IMR-90 (cell line): ENCODE measurements at regions not wholly inside any gene's neighbourhood (a gene's known extent, or its start where the extent isn't known, plus 50 kb on each side); places are given as distances from the start of the nearest gene placed in this dataset.

Experiments used
- ATAC-seq: fragments of 200-7000 bp; cut with Tn5 transposase; 2 replicates; pipeline ENCODE4 v1.9.1; 2020; ENCODE audit warnings: low read depth, mild to moderate bottlenecking, moderate library complexity
- BruUV-seq: library from RNA; stranded (reverse); fragments of 400-500 nt; replicated peaks from 2 replicates; lab custom pipeline; 2021; lab: Mats Ljungman, UMichigan
- CTCF ChIA-PET: fragments of 300-600 bp; formaldehyde crosslinking; extraction: SDS; loops from one replicate; lab custom pipeline; 2021; ENCODE audit warnings: antibody characterized with exemption; lab: Yijun Ruan, JAX
- POLR2A ChIA-PET: fragments of 300-600 bp; sonication (Branson Sonifier 250); formaldehyde crosslinking; loops from one replicate; lab custom pipeline; 2022; ENCODE audit warnings: antibody characterized with exemption; ENCODE audit not compliant: unreplicated experiment; lab: Charles Lee
- DNase-seq: peaks from one replicate; pipeline ENCODE4 v3.0.0; 2013
- H2AFZ ChIP-seq: replicated peaks from 2 replicates; pipeline ENCODE3; 2013; ENCODE audit warnings: low read length, mild to moderate bottlenecking; ENCODE audit not compliant: poor library complexity
- H2AK5ac ChIP-seq: 2 replicates; pipeline ENCODE4 v1.6.1; 2013; ENCODE audit warnings: low read depth, low read length, inconsistent platforms
- H2AK9ac ChIP-seq: replicated peaks from 2 replicates; pipeline ENCODE3; 2013; ENCODE audit warnings: mild to moderate bottlenecking, low read depth, low read length, moderate library complexity; ENCODE audit not compliant: poor library complexity
- H2BK120ac ChIP-seq: 2 replicates; pipeline ENCODE4 v1.6.1; 2013; ENCODE audit warnings: low read depth, low read length, inconsistent platforms
- H2BK15ac ChIP-seq: 3 replicates; pipeline ENCODE4 v1.6.1; 2013; ENCODE audit warnings: low read depth, low read length, inconsistent platforms
- H2BK20ac ChIP-seq: 2 replicates; pipeline ENCODE4 v1.6.1; 2013; ENCODE audit warnings: low read depth, mild to moderate bottlenecking, inconsistent platforms, low read length, moderate library complexity
- H2BK5ac ChIP-seq: 2 replicates; pipeline ENCODE4 v1.6.1; 2013; ENCODE audit warnings: mild to moderate bottlenecking, low read depth, low read length, inconsistent platforms; ENCODE audit not compliant: poor library complexity, severe bottlenecking
- H3K14ac ChIP-seq: replicated peaks from 2 replicates; pipeline ENCODE4 v1.6.1; 2013; ENCODE audit warnings: low read depth, low read length, inconsistent platforms
- H3K18ac ChIP-seq: 2 replicates; pipeline ENCODE4 v1.6.1; 2013; ENCODE audit warnings: low read depth, low read length, control low read depth
- H3K23ac ChIP-seq: 2 replicates; pipeline ENCODE4 v1.6.1; 2013; ENCODE audit warnings: low read depth, low read length, inconsistent platforms
- H3K27ac ChIP-seq: 2 replicates; pipeline ENCODE4 v1.5.1; 2013; ENCODE audit warnings: mild to moderate bottlenecking, control low read depth, low read length; ENCODE audit not compliant: insufficient read depth
- H3K27me3 ChIP-seq: 2 replicates; pipeline ENCODE4 v1.6.1; 2013; ENCODE audit warnings: low read length; ENCODE audit not compliant: control insufficient read depth, insufficient read depth
- H3K36me3 ChIP-seq: 2 replicates; pipeline ENCODE4 v1.6.1; 2013; ENCODE audit warnings: low read length, mixed read lengths; ENCODE audit not compliant: control insufficient read depth, insufficient read depth
- H3K4ac ChIP-seq: 2 replicates; pipeline ENCODE4 v1.6.1; 2013; ENCODE audit warnings: low read depth, low read length, inconsistent platforms
- H3K4me1 ChIP-seq: 2 replicates; pipeline ENCODE4 v1.6.1; 2013; ENCODE audit warnings: low read length, mixed read lengths; ENCODE audit not compliant: control insufficient read depth, insufficient read depth
- H3K4me2 ChIP-seq: 2 replicates; pipeline ENCODE4 v1.6.1; 2013; ENCODE audit warnings: low read depth, mild to moderate bottlenecking, control low read depth, low read length, moderate library complexity
- H3K4me3 ChIP-seq: 2 replicates; pipeline ENCODE4 v1.5.1; 2013; ENCODE audit warnings: low read depth, mild to moderate bottlenecking, control low read depth, low read length, moderate library complexity; ENCODE audit not compliant: insufficient read depth
- H3K56ac ChIP-seq: 2 replicates; pipeline ENCODE4 v1.6.1; 2013; ENCODE audit warnings: low read length, inconsistent platforms; ENCODE audit not compliant: insufficient read depth; ENCODE audit errors: extremely low read depth
- H3K79me1 ChIP-seq, 2 experiments: 2 replicates each; pipeline ENCODE4 v1.6.1; 2013; ENCODE audit warnings: low read length in 2 of 2, inconsistent platforms in 1 of 2, low read depth in 1 of 2
- H3K9ac ChIP-seq: 2 replicates; pipeline ENCODE4 v1.6.1; 2013; ENCODE audit warnings: low read depth, low read length, control low read depth
- H3K9me1 ChIP-seq: 2 replicates; pipeline ENCODE4 v1.6.1; 2013; ENCODE audit warnings: low read length, inconsistent platforms; ENCODE audit not compliant: insufficient read depth
- H3K9me3 ChIP-seq: 2 replicates; pipeline ENCODE4 v1.6.1; 2013; ENCODE audit warnings: low read length; ENCODE audit not compliant: control insufficient read depth, insufficient read depth
- H4K20me1 ChIP-seq: 2 replicates; pipeline ENCODE4 v1.6.1; 2013; ENCODE audit warnings: low read length, inconsistent platforms; ENCODE audit not compliant: insufficient read depth
- H4K5ac ChIP-seq: 2 replicates; pipeline ENCODE4 v1.6.1; 2013; ENCODE audit warnings: mild to moderate bottlenecking, low read depth, low read length, control low read depth
- H4K8ac ChIP-seq, 2 experiments: 2 replicates each; pipeline ENCODE4 v1.6.1; 2013; ENCODE audit warnings: low read depth in 2 of 2, low read length in 2 of 2, control low read depth in 1 of 2, inconsistent platforms in 1 of 2
- H4K91ac ChIP-seq: 2 replicates; pipeline ENCODE4 v1.6.1; 2013; ENCODE audit warnings: low read depth, low read length, inconsistent platforms; ENCODE audit not compliant: insufficient read depth
- CEBPB ChIP-seq: IDR thresholded peaks from 2 replicates; pipeline ENCODE4 v1.6.1; 2012; ENCODE audit warnings: low read depth, low read length, improper control_type of control experiment
- FOS ChIP-seq: fragments of 150-350 bp; IDR thresholded peaks from 2 replicates; pipeline ENCODE4 v1.6.1; 2016; ENCODE audit warnings: low read depth, low read length
- MAZ ChIP-seq: IDR thresholded peaks from 2 replicates; pipeline ENCODE4 v1.6.1; 2012; ENCODE audit warnings: low read depth, mild to moderate bottlenecking, low read length, improper control_type of control experiment, moderate library complexity, borderline replicate concordance
- POLR2A ChIP-seq: IDR thresholded peaks from 2 replicates; pipeline ENCODE4 v1.6.1; 2012; ENCODE audit warnings: mild to moderate bottlenecking, low read depth, low read length
- WGBS, 2 experiments: methylation state at CpG; one replicate each; pipeline versions ENCODE4 v1.1.5 to v1.1.7; 2013; ENCODE audit warnings: missing lambda C conversion rate in 2 of 2; ENCODE audit not compliant: insufficient read length in 1 of 2; ENCODE audit errors: extremely low coverage in 2 of 2; 5-methylcytosine and 5-hydroxymethylcytosine counted together
- dilution Hi-C: fragments of 300-500 bp; cut with HindIII; formaldehyde crosslinking; loops from one replicate; pipeline ENCODE4 v1.14.3; 2018; ENCODE audit warnings: low sequenced_read_pairs; ENCODE audit not compliant: unreplicated experiment
- in situ Hi-C: fragments of 300-500 bp; cut with MboI; formaldehyde crosslinking; loops from 3 replicates; pipeline ENCODE4 v1.14.3; 2019; ENCODE audit warnings: low sequenced_read_pairs, inconsistent platforms, mixed read lengths
- intact Hi-C: fragments of 100-400 bp; cut with micrococcal nuclease; formaldehyde crosslinking; loops from 2 replicates; pipeline ENCODE4 v1.10.0; 2022

GRCh38 chr5:5883562-5883961 is 461.1 kb downstream of the ICE1 start:
- no peak overlapping the region for H2BK15ac ChIP-seq
- TF ChIP-seq POLR2A (no peak), CEBPB (no peak), MAZ (no peak), FOS (no peak)
- H4K20me1 ChIP-seq = no peaks in the 10 kb centered on the region
- dilution Hi-C loops = no loop called here
- peaks cover 26% of the 10 kb centered on the region for H3K9me3 ChIP-seq
- no peak overlapping the region for H3K9ac ChIP-seq
- no peak overlapping the region for H3K56ac ChIP-seq
- no peak overlapping the region for H2BK20ac ChIP-seq
- DNase-seq (no peak), ATAC-seq (no peak)
- no peak overlapping the region for H2BK5ac ChIP-seq
- no peak overlapping the region for H4K5ac ChIP-seq
- H3K4ac ChIP-seq = no peak overlapping the region
- CTCF ChIA-PET = no interaction called here
- 20% methylated on average over 1 of the region's 5 CpGs; no CpG with 5 or more reads in 1 of the 2 experiments for WGBS, 2 experiments
- H4K91ac ChIP-seq = no peak overlapping the region
- no peak overlapping the region for H3K18ac ChIP-seq
- H3K4me3 ChIP-seq = no peak overlapping the region
- no peak overlapping the region for H3K23ac ChIP-seq
- H2AK9ac ChIP-seq = no peak overlapping the region
- in situ Hi-C loops = no loop called here
- intact Hi-C loops = no loop called here
- no peaks in the 10 kb centered on the region for H3K9me1 ChIP-seq
- no peaks in the 10 kb centered on the region for H3K79me1 ChIP-seq
- H3K36me3 ChIP-seq = no peaks in the 10 kb centered on the region
- H4K8ac ChIP-seq = no peak overlapping the region
- no peaks in the 10 kb centered on the region for H3K27me3 ChIP-seq
- no peak overlapping the region for H3K4me2 ChIP-seq
- no peaks in the 10 kb centered on the region for H3K4me1 ChIP-seq
- no peak overlapping the region for H2AFZ ChIP-seq
- POLR2A ChIA-PET = no interaction called here
- H2AK5ac ChIP-seq = no peak overlapping the region
- no peak overlapping the region for H2BK120ac ChIP-seq
- H3K14ac ChIP-seq = no peak overlapping the region
- H3K27ac ChIP-seq = no peak overlapping the region
- BruUV-seq = no TSS peak
